ENCODE measurements at regions not wholly inside any gene's neighbourhood (a gene's known extent, or its start where the extent isn't known, plus 50 kb on each side); places are given as distances from the start of the nearest gene placed in this dataset.

- peaks cover 25% of the 10 kb centered on the region for H3K4me1 ChIP-seq (ENCODE audit: insufficient read depth, low read length)
- no peak overlapping the region for H3K4me3 ChIP-seq (ENCODE audit: low read length)
- no peak overlapping the region for H3K9ac ChIP-seq (ENCODE audit: low read length)
- H3K9me3 ChIP-seq (ENCODE audit: low read length), result no peaks in the 10 kb centered on the region
- H3K4me2 ChIP-seq (ENCODE audit: low read length), result no peak overlapping the region
- H3K27me3 ChIP-seq (ENCODE audit: low read length), result no peaks in the 10 kb centered on the region
- no peak overlapping the region for H2AFZ ChIP-seq (ENCODE audit: low read length)
- CTCF ChIA-PET, result no interaction called here
- H3K27ac ChIP-seq (ENCODE audit: low read length), result no peak overlapping the region
- intact Hi-C loops (cut with micrococcal nuclease), result loop anchor here (10.0 kb wide), 1 partner anchor 81 kb away; no protein-coding TSS in a partner anchor
- DNase-seq (no peak), ATAC-seq (no peak)
- TF ChIP-seq CTCF (conservative IDR thresholded peaks at IDR 0.05; ENCODE audit: low read depth, low read length) (no peak), EZH2 (IDR thresholded peaks at IDR 0.05; ENCODE audit: low read length, unreplicated experiment) (no peak), EZH2phosphoT487 (IDR thresholded peaks at IDR 0.05; ENCODE audit: borderline replicate concordance, low read length) (no peak)
- H3K36me3 ChIP-seq (ENCODE audit: low read depth, low read length), result no peaks in the 10 kb centered on the region
- POLR2A ChIA-PET (ENCODE audit: unreplicated experiment), result interaction anchor here (0.6 kb wide), 1 partner anchor 1234 kb away, joined by 6 read pairs; no protein-coding TSS in a partner anchor
- no peaks in the 10 kb centered on the region for H4K20me1 ChIP-seq (ENCODE audit: low read length)
- H3F3A ChIP-seq (ENCODE audit: low read length, unreplicated experiment), result no peaks in the 10 kb centered on the region
- H3K79me2 ChIP-seq (ENCODE audit: low read length), result no peaks in the 10 kb centered on the region
- no TSS peak for BruUV-seq (replicated peaks)
- H3K9me2 ChIP-seq (replicated peaks; ENCODE audit: low read length), result no peaks in the 10 kb centered on the region
Observed at GRCh38 chr9:1236061-1236460, 185.9 kb downstream of the DMRT2 start.

- no peaks in the 10 kb centered on the region for H3K27me3 ChIP-seq (ENCODE audit: low read length)
- no peak for ATAC-seq
- no TSS peak for BruUV-seq (replicated peaks)
- POLR2A ChIA-PET (ENCODE audit: unreplicated experiment), result no interaction called here
- DNase-seq, result no peak
- H3K4me3 ChIP-seq (ENCODE audit: low read length), result no peak overlapping the region
- intact Hi-C loops (cut with micrococcal nuclease), result loop anchor here (10.0 kb wide), 1 partner anchor 84 kb away; no protein-coding TSS in a partner anchor
- H3K79me2 ChIP-seq (ENCODE audit: low read length), result no peaks in the 10 kb centered on the region
- no peaks in the 10 kb centered on the region for H3K9me2 ChIP-seq (replicated peaks; ENCODE audit: low read length)
- no peak overlapping the region for H3K9ac ChIP-seq (ENCODE audit: low read length)
- H3K9me3 ChIP-seq (ENCODE audit: low read length), result no peaks in the 10 kb centered on the region
- TF ChIP-seq CTCF (conservative IDR thresholded peaks at IDR 0.05; ENCODE audit: low read depth, low read length) (no peak), EZH2 (IDR thresholded peaks at IDR 0.05; ENCODE audit: low read length, unreplicated experiment) (no peak), EZH2phosphoT487 (IDR thresholded peaks at IDR 0.05; ENCODE audit: borderline replicate concordance, low read length) (no peak)
- CTCF ChIA-PET, result no interaction called here
- H2AFZ ChIP-seq (ENCODE audit: low read length), result no peak overlapping the region
- H3F3A ChIP-seq (ENCODE audit: low read length, unreplicated experiment), result no peaks in the 10 kb centered on the region
- no peaks in the 10 kb centered on the region for H4K20me1 ChIP-seq (ENCODE audit: low read length)
- H3K27ac ChIP-seq (ENCODE audit: low read length), result no peak overlapping the region
- no peak overlapping the region for H3K4me2 ChIP-seq (ENCODE audit: low read length)
- no peaks in the 10 kb centered on the region for H3K36me3 ChIP-seq (ENCODE audit: low read depth, low read length)
- peaks cover 3% of the 10 kb centered on the region; the same call in 1 of the 2 replicates for H3K4me1 ChIP-seq (ENCODE audit: insufficient read depth, low read length)
Observed at GRCh38 chr9:1238407-1238806, 188.2 kb downstream of the DMRT2 start.

- no peak for DNase-seq
- Histone ChIP-seq H3K36me3 (ENCODE audit: low read depth, low read length) (no peaks in the 10 kb centered on the region), H3K4me2 (ENCODE audit: low read length) (no peak overlapping the region), H3K9me2 (replicated peaks; ENCODE audit: low read length) (no peaks in the 10 kb centered on the region), H3K9me3 (ENCODE audit: low read length) (no peaks in the 10 kb centered on the region), H3K27ac (ENCODE audit: low read length) (no peak overlapping the region), H3K9ac (ENCODE audit: low read length) (no peak overlapping the region), H3K27me3 (ENCODE audit: low read length) (no peaks in the 10 kb centered on the region), H3F3A (ENCODE audit: low read length, unreplicated experiment) (no peaks in the 10 kb centered on the region), H4K20me1 (ENCODE audit: low read length) (no peaks in the 10 kb centered on the region), H2AFZ (ENCODE audit: low read length) (no peak overlapping the region), H3K4me1 (ENCODE audit: insufficient read depth, low read length) (no peaks in the 10 kb centered on the region), H3K4me3 (ENCODE audit: low read length) (no peak overlapping the region), H3K79me2 (ENCODE audit: low read length) (no peaks in the 10 kb centered on the region)
- TF ChIP-seq CTCF (conservative IDR thresholded peaks at IDR 0.05; ENCODE audit: low read depth, low read length) (no peak), EZH2phosphoT487 (IDR thresholded peaks at IDR 0.05; ENCODE audit: borderline replicate concordance, low read length) (no peak), EZH2 (IDR thresholded peaks at IDR 0.05; ENCODE audit: low read length, unreplicated experiment) (no peak)
- no peak for ATAC-seq
- BruUV-seq (replicated peaks), result no TSS peak
- intact Hi-C loops (cut with micrococcal nuclease), result no loop called here
- ChIA-PET CTCF (no interaction called here), POLR2A (ENCODE audit: unreplicated experiment) (no interaction called here)
Observed at GRCh38 chr9:1248743-1249142, 198.6 kb downstream of the DMRT2 start.
